ENCODE measurements at regions not wholly inside any gene's neighbourhood (a gene's known extent, or its start where the extent isn't known, plus 50 kb on each side); places are given as distances from the start of the nearest gene placed in this dataset.

DNA sequence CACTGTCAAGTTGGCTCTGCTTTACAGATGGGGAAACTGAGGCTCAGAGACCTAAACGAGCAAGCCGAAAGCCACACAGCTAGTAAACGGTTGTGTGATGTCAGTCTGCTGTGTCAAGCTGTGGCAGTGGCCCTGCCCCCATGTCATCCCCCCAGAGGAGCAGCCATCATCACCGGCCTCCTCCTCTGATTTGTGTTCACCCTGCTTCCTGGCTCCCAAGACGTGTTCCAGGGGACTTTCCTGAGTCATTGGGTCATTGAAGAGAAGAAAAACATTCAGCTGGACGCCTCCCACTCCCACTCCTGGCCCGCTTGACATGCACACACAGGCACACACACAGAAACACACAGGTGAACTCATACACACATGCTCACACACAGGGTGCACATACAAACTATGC is 54.0 kb upstream of the CIBAR2 start:
- TF ChIP-seq, protein P1, sequence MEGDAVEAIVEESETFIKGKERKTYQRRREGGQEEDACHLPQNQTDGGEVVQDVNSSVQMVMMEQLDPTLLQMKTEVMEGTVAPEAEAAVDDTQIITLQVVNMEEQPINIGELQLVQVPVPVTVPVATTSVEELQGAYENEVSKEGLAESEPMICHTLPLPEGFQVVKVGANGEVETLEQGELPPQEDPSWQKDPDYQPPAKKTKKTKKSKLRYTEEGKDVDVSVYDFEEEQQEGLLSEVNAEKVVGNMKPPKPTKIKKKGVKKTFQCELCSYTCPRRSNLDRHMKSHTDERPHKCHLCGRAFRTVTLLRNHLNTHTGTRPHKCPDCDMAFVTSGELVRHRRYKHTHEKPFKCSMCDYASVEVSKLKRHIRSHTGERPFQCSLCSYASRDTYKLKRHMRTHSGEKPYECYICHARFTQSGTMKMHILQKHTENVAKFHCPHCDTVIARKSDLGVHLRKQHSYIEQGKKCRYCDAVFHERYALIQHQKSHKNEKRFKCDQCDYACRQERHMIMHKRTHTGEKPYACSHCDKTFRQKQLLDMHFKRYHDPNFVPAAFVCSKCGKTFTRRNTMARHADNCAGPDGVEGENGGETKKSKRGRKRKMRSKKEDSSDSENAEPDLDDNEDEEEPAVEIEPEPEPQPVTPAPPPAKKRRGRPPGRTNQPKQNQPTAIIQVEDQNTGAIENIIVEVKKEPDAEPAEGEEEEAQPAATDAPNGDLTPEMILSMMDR (conservative IDR thresholded peaks at IDR 0.05) = no peak
- TF ChIP-seq EZH2 (IDR thresholded peaks at IDR 0.05; ENCODE audit: low read depth) = no peak

Data from PC-9 (cell line).